ENCODE measurements at regions not wholly inside any gene's neighbourhood (a gene's known extent, or its start where the extent isn't known, plus 50 kb on each side); places are given as distances from the start of the nearest gene placed in this dataset.

GRCh38 chr4:173590697-173591096 lies 60.7 kb upstream of the HAND2 start:
- TF ChIP-seq Cebpa-rat (IDR thresholded peaks at IDR 0.05), result no peak
- no peaks in the 10 kb centered on the region for H4K20me1 ChIP-seq

GRCh38 chr4:173585876-173586572 lies 56.0 kb upstream of the HAND2 start:
- Histone ChIP-seq H3K36me3 (no peaks in the 10 kb centered on the region), H3K4me2 (no peak overlapping the region), H3K9ac (no peak overlapping the region), H3K27me3 (no peaks in the 10 kb centered on the region), H4K20me1 (no peaks in the 10 kb centered on the region), H3K4me1 (no peaks in the 10 kb centered on the region), H3K9me3 (no peaks in the 10 kb centered on the region), H3K27ac (no peak overlapping the region), H3K4me3 (no peak overlapping the region)
- no peak for TF ChIP-seq Cebpa-rat (IDR thresholded peaks at IDR 0.05)

More at GRCh38 chr4:173590697-173591096, 60.7 kb upstream of the HAND2 start:
- Histone ChIP-seq H3K4me3 (no peak overlapping the region), H3K9ac (no peak overlapping the region), H3K27ac (no peak overlapping the region), H3K27me3 (no peaks in the 10 kb centered on the region), H3K4me2 (no peak overlapping the region), H3K9me3 (no peaks in the 10 kb centered on the region), H3K4me1 (no peaks in the 10 kb centered on the region), H3K36me3 (no peaks in the 10 kb centered on the region)

- Histone ChIP-seq H3K4me2 (no peak overlapping the region), H3K36me3 (no peaks in the 10 kb centered on the region), H4K20me1 (no peaks in the 10 kb centered on the region), H3K4me3 (no peak overlapping the region), H3K27ac (no peak overlapping the region), H3K27me3 (no peaks in the 10 kb centered on the region), H3K9ac (no peak overlapping the region), H3K9me3 (no peaks in the 10 kb centered on the region), H3K4me1 (no peaks in the 10 kb centered on the region)
- TF ChIP-seq Cebpa-rat (IDR thresholded peaks at IDR 0.05), result no peak
These were observed 54.5 kb upstream of the HAND2 start for GRCh38 chr4:173584506-173584905.

All from BLaER1 (cell line).